ENCODE measurements at regions not wholly inside any gene's neighbourhood (a gene's known extent, or its start where the extent isn't known, plus 50 kb on each side); places are given as distances from the start of the nearest gene placed in this dataset.
A peak's percentile ranks its signal among the peaks of the same experiment; 100 is the strongest.

DNA sequence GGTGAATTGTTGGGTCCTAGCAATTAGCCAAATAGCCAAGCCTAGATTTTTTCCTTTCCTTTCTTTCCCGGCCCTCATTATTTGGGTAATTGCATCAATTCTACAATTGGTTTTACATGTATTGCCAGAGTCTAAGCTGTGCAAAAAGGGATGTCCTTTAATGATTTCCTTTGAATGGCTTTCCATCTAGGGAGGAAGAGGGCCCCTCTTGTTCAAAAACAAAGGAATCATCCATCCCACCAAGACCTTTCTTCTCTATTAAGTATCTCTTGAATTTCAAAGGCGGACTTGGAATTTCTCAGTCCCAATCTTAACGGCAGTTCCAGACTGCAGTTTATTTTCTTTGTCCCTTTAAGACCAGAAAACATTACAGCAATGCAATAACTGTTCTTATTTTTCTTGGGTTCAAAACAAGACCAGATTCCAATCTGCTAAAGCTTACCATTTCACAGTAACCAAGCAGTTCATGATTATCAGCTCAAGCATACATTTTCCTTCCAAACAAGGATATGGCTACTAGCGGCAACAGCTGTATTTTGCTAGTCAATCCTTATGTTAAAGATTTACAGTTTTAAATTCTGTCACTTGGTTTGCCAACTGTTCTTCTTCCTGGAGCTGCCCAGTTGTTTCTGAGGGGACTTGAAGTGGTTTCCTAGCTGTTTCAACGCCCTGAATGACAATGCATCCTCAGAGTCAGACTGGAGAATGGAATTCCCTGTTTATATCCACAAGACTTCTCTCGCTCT lies 91.4 kb upstream of the LRIG1 start:
- ATAC-seq (ENCODE audit: low read depth) (no peak), DNase-seq (ENCODE audit: low spot score) (no peak)
- no peaks in the 10 kb centered on the region for H3K36me3 ChIP-seq (ENCODE audit: low read depth)
- no peak for TF ChIP-seq CTCF (IDR thresholded peaks at IDR 0.05; ENCODE audit: poor library complexity, severe bottlenecking)
- H3K9me3 ChIP-seq (ENCODE audit: severe bottlenecking), result no peaks in the 10 kb centered on the region
- no peak overlapping the region for H3K27ac ChIP-seq (ENCODE audit: poor library complexity, severe bottlenecking)
- H3K27me3 ChIP-seq (ENCODE audit: insufficient read depth, poor library complexity, severe bottlenecking), result no peaks in the 10 kb centered on the region
- peaks cover 20% of the 10 kb centered on the region for H3K4me1 ChIP-seq (ENCODE audit: insufficient read depth, poor library complexity, severe bottlenecking)
- H3K4me3 ChIP-seq (ENCODE audit: severe bottlenecking), result no peak overlapping the region

- Histone ChIP-seq H3K4me3 (ENCODE audit: severe bottlenecking) (no peak overlapping the region), H3K27ac (ENCODE audit: poor library complexity, severe bottlenecking) (peak overlapping the region; percentile 66), H3K9me3 (ENCODE audit: severe bottlenecking) (no peaks in the 10 kb centered on the region), H3K4me1 (ENCODE audit: insufficient read depth, poor library complexity, severe bottlenecking) (peaks cover 26% of the 10 kb centered on the region), H3K27me3 (ENCODE audit: insufficient read depth, poor library complexity, severe bottlenecking) (no peaks in the 10 kb centered on the region), H3K36me3 (ENCODE audit: low read depth) (no peaks in the 10 kb centered on the region)
- DNase-seq (ENCODE audit: low spot score) (no peak), ATAC-seq (ENCODE audit: low read depth) (no peak)
- no peak for TF ChIP-seq CTCF (IDR thresholded peaks at IDR 0.05; ENCODE audit: poor library complexity, severe bottlenecking)
Measured at GRCh38 chr3:66592927-66593625, 92.3 kb upstream of the LRIG1 start.

- peaks cover 22% of the 10 kb centered on the region for H3K4me1 ChIP-seq (ENCODE audit: insufficient read depth, poor library complexity, severe bottlenecking)
- no peaks in the 10 kb centered on the region for H3K27me3 ChIP-seq (ENCODE audit: insufficient read depth, poor library complexity, severe bottlenecking)
- H3K9me3 ChIP-seq (ENCODE audit: severe bottlenecking), result no peaks in the 10 kb centered on the region
- peak overlapping the region; percentile 66 for H3K27ac ChIP-seq (ENCODE audit: poor library complexity, severe bottlenecking)
- ATAC-seq (ENCODE audit: low read depth) (peak; percentile 94), DNase-seq (ENCODE audit: low spot score) (no peak)
- no peaks in the 10 kb centered on the region for H3K36me3 ChIP-seq (ENCODE audit: low read depth)
- TF ChIP-seq CTCF (IDR thresholded peaks at IDR 0.05; ENCODE audit: poor library complexity, severe bottlenecking), result no peak
- H3K4me3 ChIP-seq (ENCODE audit: severe bottlenecking), result no peak overlapping the region
Measured at GRCh38 chr3:66593978-66594377, 93.2 kb upstream of the LRIG1 start.

DNA sequence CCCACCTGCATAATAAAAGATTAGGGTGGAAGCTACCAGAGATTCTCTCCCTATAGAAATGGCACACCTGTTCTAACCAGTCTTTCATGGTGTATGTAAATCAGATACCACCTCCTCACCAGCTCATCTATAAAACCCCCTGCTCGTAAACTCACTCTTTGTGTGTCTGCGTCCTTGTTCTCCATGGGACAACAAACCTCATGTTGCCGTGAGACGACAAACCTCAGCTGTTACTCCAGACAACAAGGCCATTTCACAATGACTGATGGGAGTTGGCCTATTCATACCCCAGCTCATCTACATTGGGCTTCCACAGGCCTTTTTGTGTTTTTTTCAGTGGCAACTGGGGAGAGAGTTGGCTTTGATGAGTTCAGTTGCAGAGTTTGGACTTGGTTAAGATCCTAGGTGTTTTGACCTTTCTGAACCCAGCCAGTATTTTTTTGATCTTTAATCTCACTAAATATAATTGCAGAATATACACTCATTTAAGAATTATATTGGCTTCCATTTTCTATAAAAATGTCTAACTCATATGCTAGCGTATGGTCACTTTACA lies 96.6 kb upstream of the LRIG1 start:
- TF ChIP-seq CTCF (IDR thresholded peaks at IDR 0.05; ENCODE audit: poor library complexity, severe bottlenecking), result no peak
- Histone ChIP-seq H3K27ac (ENCODE audit: poor library complexity, severe bottlenecking) (peak overlapping the region; percentile 57), H3K27me3 (ENCODE audit: insufficient read depth, poor library complexity, severe bottlenecking) (no peaks in the 10 kb centered on the region), H3K36me3 (ENCODE audit: low read depth) (no peaks in the 10 kb centered on the region), H3K4me3 (ENCODE audit: severe bottlenecking) (no peak overlapping the region), H3K4me1 (ENCODE audit: insufficient read depth, poor library complexity, severe bottlenecking) (peaks cover 25% of the 10 kb centered on the region), H3K9me3 (ENCODE audit: severe bottlenecking) (no peaks in the 10 kb centered on the region)
- ATAC-seq (ENCODE audit: low read depth) (no peak), DNase-seq (ENCODE audit: low spot score) (no peak)
